ENCODE measurements at regions not wholly inside any gene's neighbourhood (a gene's known extent, or its start where the extent isn't known, plus 50 kb on each side); places are given as distances from the start of the nearest gene placed in this dataset.

- DNase-seq, result no peak
- TF ChIP-seq CTCF (IDR thresholded peaks at IDR 0.05; ENCODE audit: low read depth, low read length), result no peak
Measured at GRCh38 chr5:138697720-138698360, 55.4 kb upstream of the CTNNA1 start.

DNA sequence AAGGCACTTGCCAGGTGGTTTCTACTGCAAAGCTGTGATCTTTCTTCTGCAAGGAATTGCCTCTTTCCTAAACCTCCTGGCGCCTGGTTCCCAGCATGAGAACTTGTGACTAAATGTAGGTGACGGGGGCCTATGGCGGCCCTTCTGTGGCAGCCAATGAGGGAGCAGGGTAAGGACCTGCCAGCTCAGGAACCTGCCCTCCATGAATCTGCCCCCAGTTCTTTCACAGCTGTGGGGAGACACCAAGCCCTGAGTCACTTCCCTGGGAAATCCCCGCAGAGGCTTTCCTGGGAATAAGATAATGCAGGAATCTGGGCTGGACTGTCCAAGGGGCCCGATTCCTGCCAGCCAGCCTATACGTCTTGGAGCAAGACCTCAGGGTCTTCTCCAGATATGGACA is 56.7 kb upstream of the CTNNA1 start:
- Histone ChIP-seq H3K27me3 (ENCODE audit: insufficient read depth, low read depth, severe bottlenecking) (no peaks in the 10 kb centered on the region), H3K9me3 (ENCODE audit: severe bottlenecking) (no peaks in the 10 kb centered on the region), H3K27ac (peak overlapping the region; percentile 34), H3K36me3 (no peaks in the 10 kb centered on the region), H3K4me3 (ENCODE audit: low read depth, low read length) (no peak overlapping the region)
- no peak for TF ChIP-seq CTCF (IDR thresholded peaks at IDR 0.05; ENCODE audit: low read depth, low read length)
- DNase-seq, result peak; percentile 33

More at GRCh38 chr5:138697720-138698360, 55.4 kb upstream of the CTNNA1 start:
- Histone ChIP-seq H3K27ac (no peak overlapping the region), H3K9me3 (ENCODE audit: severe bottlenecking) (no peaks in the 10 kb centered on the region), H3K4me3 (ENCODE audit: low read depth, low read length) (no peak overlapping the region), H3K36me3 (no peaks in the 10 kb centered on the region), H3K27me3 (ENCODE audit: insufficient read depth, low read depth, severe bottlenecking) (no peaks in the 10 kb centered on the region)

- no peak for DNase-seq
- Histone ChIP-seq H3K4me3 (ENCODE audit: low read depth, low read length) (no peak overlapping the region), H3K9me3 (ENCODE audit: severe bottlenecking) (no peaks in the 10 kb centered on the region), H3K27me3 (ENCODE audit: insufficient read depth, low read depth, severe bottlenecking) (no peaks in the 10 kb centered on the region), H3K36me3 (no peaks in the 10 kb centered on the region), H3K27ac (peak overlapping the region; percentile 53)
- TF ChIP-seq CTCF (IDR thresholded peaks at IDR 0.05; ENCODE audit: low read depth, low read length), result no peak
Measured at GRCh38 chr5:138695781-138696180, 57.4 kb upstream of the CTNNA1 start.

DNA sequence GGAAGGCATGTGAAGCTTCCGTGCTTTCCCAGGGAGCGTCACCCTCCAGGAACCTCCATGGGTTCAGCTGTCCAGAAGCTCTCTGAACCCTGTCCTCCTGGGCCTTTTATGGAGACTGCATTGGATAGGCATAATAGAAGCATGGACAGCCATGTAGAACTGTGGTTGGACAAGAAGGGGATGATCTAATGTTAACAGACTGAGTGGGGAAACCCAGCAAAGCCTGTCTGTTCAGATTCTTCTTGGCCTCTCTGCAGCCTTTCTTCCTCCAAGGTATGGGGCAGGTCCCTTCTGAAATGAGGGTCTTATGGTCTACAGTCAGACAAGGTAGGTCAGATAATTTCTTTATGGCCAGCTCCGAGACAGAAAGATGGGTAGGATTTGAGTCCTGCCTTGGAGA is 59.1 kb upstream of the CTNNA1 start:
- Histone ChIP-seq H3K27me3 (ENCODE audit: insufficient read depth, low read depth, severe bottlenecking) (no peaks in the 10 kb centered on the region), H3K9me3 (ENCODE audit: severe bottlenecking) (no peaks in the 10 kb centered on the region), H3K4me3 (ENCODE audit: low read depth, low read length) (no peak overlapping the region), H3K36me3 (no peaks in the 10 kb centered on the region), H3K27ac (no peak overlapping the region)
- TF ChIP-seq CTCF (IDR thresholded peaks at IDR 0.05; ENCODE audit: low read depth, low read length), result no peak
- DNase-seq, result no peak

DNA sequence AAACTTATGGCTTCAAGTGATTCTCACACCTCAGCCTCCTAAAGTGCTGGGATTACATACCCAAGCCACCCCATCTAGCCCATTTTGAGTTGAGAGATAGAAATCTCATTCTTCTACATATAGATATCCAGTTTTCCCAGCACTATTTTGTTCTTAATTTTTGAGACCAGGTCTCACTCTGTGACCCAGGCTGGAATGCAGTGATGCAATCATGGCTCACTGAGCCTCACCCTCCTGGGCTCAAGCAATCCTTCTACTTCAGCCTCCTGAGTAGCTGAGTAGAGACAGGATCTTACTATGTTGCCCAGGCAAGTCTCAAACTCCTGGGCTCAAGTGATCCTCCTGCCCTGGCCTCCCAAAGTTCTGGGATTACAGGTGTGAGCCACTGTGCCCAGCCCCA is 60.9 kb upstream of the CTNNA1 start:
- Histone ChIP-seq H3K36me3 (no peaks in the 10 kb centered on the region), H3K4me3 (ENCODE audit: low read depth, low read length) (no peak overlapping the region), H3K27me3 (ENCODE audit: insufficient read depth, low read depth, severe bottlenecking) (no peaks in the 10 kb centered on the region), H3K9me3 (ENCODE audit: severe bottlenecking) (peaks cover 3% of the 10 kb centered on the region), H3K27ac (no peak overlapping the region)
- no peak for DNase-seq
- TF ChIP-seq CTCF (IDR thresholded peaks at IDR 0.05; ENCODE audit: low read depth, low read length), result no peak

DNA sequence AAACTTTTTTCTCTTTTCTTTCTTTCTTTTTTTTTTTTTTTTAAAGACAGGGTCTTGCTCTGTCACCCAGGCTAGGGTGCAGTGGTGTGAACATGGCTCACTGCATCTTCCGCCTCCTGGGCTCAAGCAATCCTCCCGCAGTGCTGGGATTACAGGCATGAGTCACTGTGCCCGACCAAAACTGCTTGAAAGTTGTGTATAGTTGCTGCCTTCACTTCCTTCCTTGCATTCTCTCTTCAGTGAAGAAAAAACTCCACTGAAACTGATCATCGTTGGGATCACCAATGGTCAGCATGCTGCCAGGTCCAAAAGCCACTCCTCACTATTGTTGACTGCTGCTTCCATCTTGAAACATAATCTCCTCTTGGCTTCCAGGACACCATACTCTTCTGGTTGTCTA is 66.6 kb upstream of the CTNNA1 start:
- Histone ChIP-seq H3K9me3 (ENCODE audit: severe bottlenecking) (peaks cover 16% of the 10 kb centered on the region), H3K27me3 (ENCODE audit: insufficient read depth, low read depth, severe bottlenecking) (no peaks in the 10 kb centered on the region), H3K4me3 (ENCODE audit: low read depth, low read length) (no peak overlapping the region), H3K36me3 (no peaks in the 10 kb centered on the region), H3K27ac (no peak overlapping the region)
- no peak for DNase-seq
- TF ChIP-seq CTCF (IDR thresholded peaks at IDR 0.05; ENCODE audit: low read depth, low read length), result no peak
